Nephron (organoid): ENCODE measurements at regions not wholly inside any gene's neighbourhood (a gene's known extent, or its start where the extent isn't known, plus 50 kb on each side); places are given as distances from the start of the nearest gene placed in this dataset.

Experiments
- H3K27ac Mint-ChIP-seq, 3 experiments: 2 replicates each; pipeline ENCODE4 v1.8.0; 2020; ENCODE audit warnings: mixed read lengths in 3 of 3, mild to moderate bottlenecking in 2 of 3, moderate library complexity in 1 of 3
- H3K27me3 Mint-ChIP-seq: 2 replicates; pipeline ENCODE4 v1.8.0; 2021; ENCODE audit warnings: low read depth, mild to moderate bottlenecking, moderate library complexity, mixed read lengths
- H3K36me3 Mint-ChIP-seq: 2 replicates; pipeline ENCODE4 v1.8.0; 2020; ENCODE audit warnings: low read depth, mixed read lengths
- H3K4me1 Mint-ChIP-seq: 2 replicates; pipeline ENCODE4 v1.8.0; 2020; ENCODE audit warnings: mixed read lengths
- H3K4me3 Mint-ChIP-seq, 3 experiments: 2 replicates each; pipeline ENCODE4 v1.8.0; 2020; ENCODE audit warnings: mild to moderate bottlenecking in 3 of 3, mixed read lengths in 3 of 3, moderate library complexity in 2 of 3
- H3K9me3 Mint-ChIP-seq: 2 replicates; pipeline ENCODE4 v1.8.0; 2020; ENCODE audit warnings: mixed read lengths
- CTCF ChIP-seq, 3 experiments: fragments of 200-600 bp; sonication (generic); IDR thresholded peaks; one replicate each; pipeline ENCODE4 v1.5.0; 2021; ENCODE audit warnings: antibody characterized with exemption in 3 of 3; ENCODE audit not compliant: unreplicated experiment in 3 of 3

- no peak for TF ChIP-seq CTCF (IDR thresholded peaks at IDR 0.05; ENCODE audit: unreplicated experiment in 3 of 3)
- Mint-ChIP-seq H3K27me3 (no peaks in the 10 kb centered on the region), H3K36me3 (no peaks in the 10 kb centered on the region), H3K9me3 (peaks cover 12% of the 10 kb centered on the region), H3K27ac (no peak overlapping the region), H3K4me3 (no peak overlapping the region), H3K4me1 (no peaks in the 10 kb centered on the region)
Observed at GRCh38 chr4:22045051-22045630, 96.6 kb upstream of the KCNIP4 start.

- H3K4me3 Mint-ChIP-seq, result no peak overlapping the region
- H3K27ac Mint-ChIP-seq, result no peak overlapping the region
- no peaks in the 10 kb centered on the region for H3K27me3 Mint-ChIP-seq
- no peaks in the 10 kb centered on the region for H3K36me3 Mint-ChIP-seq
- no peak for TF ChIP-seq CTCF (IDR thresholded peaks at IDR 0.05; ENCODE audit: unreplicated experiment in 3 of 3)
- no peaks in the 10 kb centered on the region for H3K9me3 Mint-ChIP-seq
- no peaks in the 10 kb centered on the region for H3K4me1 Mint-ChIP-seq
Observed at GRCh38 chr4:22031423-22031822, 82.9 kb upstream of the KCNIP4 start.

- Mint-ChIP-seq H3K36me3 (no peaks in the 10 kb centered on the region), H3K4me3 (no peak overlapping the region), H3K9me3 (no peaks in the 10 kb centered on the region), H3K4me1 (no peaks in the 10 kb centered on the region), H3K27ac (no peak overlapping the region), H3K27me3 (no peaks in the 10 kb centered on the region)
- TF ChIP-seq CTCF (IDR thresholded peaks at IDR 0.05; ENCODE audit: unreplicated experiment in 3 of 3), result no peak
Observed at GRCh38 chr4:22030881-22031280, 82.3 kb upstream of the KCNIP4 start.

- no peak overlapping the region for H3K4me3 Mint-ChIP-seq
- no peaks in the 10 kb centered on the region for H3K4me1 Mint-ChIP-seq
- no peaks in the 10 kb centered on the region for H3K27me3 Mint-ChIP-seq
- no peaks in the 10 kb centered on the region for H3K36me3 Mint-ChIP-seq
- no peaks in the 10 kb centered on the region for H3K9me3 Mint-ChIP-seq
- TF ChIP-seq CTCF (IDR thresholded peaks at IDR 0.05; ENCODE audit: unreplicated experiment in 3 of 3), result no peak
- H3K27ac Mint-ChIP-seq, result no peak overlapping the region
Observed at GRCh38 chr4:22030307-22030706, 81.7 kb upstream of the KCNIP4 start.

- no peak overlapping the region for H3K27ac Mint-ChIP-seq
- no peak for TF ChIP-seq CTCF (IDR thresholded peaks at IDR 0.05; ENCODE audit: unreplicated experiment in 3 of 3)
Observed at GRCh38 chr4:22029803-22030202, 81.2 kb upstream of the KCNIP4 start.

GRCh38 chr4:22021106-22021505, 72.5 kb upstream of the KCNIP4 start:
- H3K4me1 Mint-ChIP-seq, result no peaks in the 10 kb centered on the region
- H3K4me3 Mint-ChIP-seq, result no peak overlapping the region
- no peak for TF ChIP-seq CTCF (IDR thresholded peaks at IDR 0.05; ENCODE audit: unreplicated experiment in 3 of 3)
- no peaks in the 10 kb centered on the region for H3K36me3 Mint-ChIP-seq
- no peaks in the 10 kb centered on the region for H3K9me3 Mint-ChIP-seq
- H3K27ac Mint-ChIP-seq, result no peak overlapping the region
- no peaks in the 10 kb centered on the region for H3K27me3 Mint-ChIP-seq

More at GRCh38 chr4:22029803-22030202, 81.2 kb upstream of the KCNIP4 start:
- H3K4me3 Mint-ChIP-seq, result no peak overlapping the region
- no peaks in the 10 kb centered on the region for H3K27me3 Mint-ChIP-seq
- no peaks in the 10 kb centered on the region for H3K4me1 Mint-ChIP-seq
- H3K36me3 Mint-ChIP-seq, result no peaks in the 10 kb centered on the region
- H3K9me3 Mint-ChIP-seq, result no peaks in the 10 kb centered on the region
